ENCODE measurements at regions not wholly inside any gene's neighbourhood (a gene's known extent, or its start where the extent isn't known, plus 50 kb on each side); places are given as distances from the start of the nearest gene placed in this dataset.

GRCh38 chr4:82034878-82035277 lies 338.9 kb downstream of the HNRNPD start:
- no peak for DNase-seq (ENCODE audit: low read depth)

- no peak for DNase-seq (ENCODE audit: low read depth)
Measured at GRCh38 chr4:82033862-82034261, 339.9 kb downstream of the HNRNPD start.

- DNase-seq (ENCODE audit: low read depth) = no peak
Measured at GRCh38 chr4:82031376-82031927, 342.3 kb downstream of the HNRNPD start.

- peak; percentile 37 for DNase-seq (ENCODE audit: low read depth)
Measured at GRCh38 chr4:82017680-82018079, 356.1 kb downstream of the HNRNPD start.

GRCh38 chr4:82005158-82005557 lies 368.6 kb downstream of the HNRNPD start:
- no peak for DNase-seq (ENCODE audit: low read depth)

GRCh38 chr4:81997313-81997712 lies 376.5 kb downstream of the HNRNPD start:
- DNase-seq (ENCODE audit: low read depth) = no peak

GRCh38 chr4:81990898-81991297 lies 382.9 kb downstream of the HNRNPD start:
- no peak for DNase-seq (ENCODE audit: low read depth)

- DNase-seq (ENCODE audit: low read depth) = no peak
Measured at GRCh38 chr4:81990211-81990610, 383.6 kb downstream of the HNRNPD start.

- no peak for DNase-seq (ENCODE audit: low read depth)
Measured at GRCh38 chr4:81989202-81989601, 384.6 kb downstream of the HNRNPD start.

- DNase-seq (ENCODE audit: low read depth) = no peak
Measured at GRCh38 chr4:81988178-81988577, 385.6 kb downstream of the HNRNPD start.

GRCh38 chr4:81984746-81985145 lies 389.0 kb downstream of the HNRNPD start:
- no peak for DNase-seq (ENCODE audit: low read depth)

- peak; percentile 2 for DNase-seq (ENCODE audit: low read depth)
Measured at GRCh38 chr4:81982846-81983540, 390.8 kb downstream of the HNRNPD start.

- no peak for DNase-seq (ENCODE audit: low read depth)
Measured at GRCh38 chr4:81981218-81981617, 392.6 kb downstream of the HNRNPD start.

- DNase-seq (ENCODE audit: low read depth) = no peak
Measured at GRCh38 chr4:81974523-81974922, 399.3 kb downstream of the HNRNPD start.

GRCh38 chr4:81971637-81972381 lies 402.0 kb downstream of the HNRNPD start:
- no peak for DNase-seq (ENCODE audit: low read depth)

- no peak for DNase-seq (ENCODE audit: low read depth)
Measured at GRCh38 chr4:81971061-81971460, 402.7 kb downstream of the HNRNPD start.

GRCh38 chr4:81970454-81970853 lies 403.3 kb downstream of the HNRNPD start:
- DNase-seq (ENCODE audit: low read depth) = no peak

GRCh38 chr4:81966676-81967075 lies 407.1 kb downstream of the HNRNPD start:
- DNase-seq (ENCODE audit: low read depth) = peak; percentile 2

GRCh38 chr4:81965911-81966310 lies 407.9 kb downstream of the HNRNPD start:
- DNase-seq (ENCODE audit: low read depth) = no peak

- DNase-seq (ENCODE audit: low read depth) = no peak
Measured at GRCh38 chr4:81965454-81965853, 408.3 kb downstream of the HNRNPD start.

- DNase-seq (ENCODE audit: low read depth) = no peak
Measured at GRCh38 chr4:81963763-81964020, 410.1 kb downstream of the HNRNPD start.

GRCh38 chr4:81963015-81963762 lies 410.6 kb downstream of the HNRNPD start:
- DNase-seq (ENCODE audit: low read depth) = no peak

- no peak for DNase-seq (ENCODE audit: low read depth)
Measured at GRCh38 chr4:81960961-81961360, 412.8 kb downstream of the HNRNPD start.
